ENCODE measurements at regions not wholly inside any gene's neighbourhood (a gene's known extent, or its start where the extent isn't known, plus 50 kb on each side); places are given as distances from the start of the nearest gene placed in this dataset.

- TF ChIP-seq POLR2A (IDR thresholded peaks at IDR 0.05), result no peak
- TF ChIP-seq, protein P1, sequence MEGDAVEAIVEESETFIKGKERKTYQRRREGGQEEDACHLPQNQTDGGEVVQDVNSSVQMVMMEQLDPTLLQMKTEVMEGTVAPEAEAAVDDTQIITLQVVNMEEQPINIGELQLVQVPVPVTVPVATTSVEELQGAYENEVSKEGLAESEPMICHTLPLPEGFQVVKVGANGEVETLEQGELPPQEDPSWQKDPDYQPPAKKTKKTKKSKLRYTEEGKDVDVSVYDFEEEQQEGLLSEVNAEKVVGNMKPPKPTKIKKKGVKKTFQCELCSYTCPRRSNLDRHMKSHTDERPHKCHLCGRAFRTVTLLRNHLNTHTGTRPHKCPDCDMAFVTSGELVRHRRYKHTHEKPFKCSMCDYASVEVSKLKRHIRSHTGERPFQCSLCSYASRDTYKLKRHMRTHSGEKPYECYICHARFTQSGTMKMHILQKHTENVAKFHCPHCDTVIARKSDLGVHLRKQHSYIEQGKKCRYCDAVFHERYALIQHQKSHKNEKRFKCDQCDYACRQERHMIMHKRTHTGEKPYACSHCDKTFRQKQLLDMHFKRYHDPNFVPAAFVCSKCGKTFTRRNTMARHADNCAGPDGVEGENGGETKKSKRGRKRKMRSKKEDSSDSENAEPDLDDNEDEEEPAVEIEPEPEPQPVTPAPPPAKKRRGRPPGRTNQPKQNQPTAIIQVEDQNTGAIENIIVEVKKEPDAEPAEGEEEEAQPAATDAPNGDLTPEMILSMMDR (IDR thresholded peaks at IDR 0.05), result no peak
Observed at GRCh38 chr2:22011048-22011447, 887.3 kb downstream of the TDRD15 start.

Measured in testis (tissue), 2 donors.